Right forelimb (tissue), 1 donor: ENCODE measurements at regions not wholly inside any gene's neighbourhood (a gene's known extent, or its start where the extent isn't known, plus 50 kb on each side); places are given as distances from the start of the nearest gene placed in this dataset.

ENCODE experiments used
- DNase-seq: peaks from one replicate; pipeline ENCODE4 v3.0.0-alpha.2; 2018

- no peak for DNase-seq
Measured at GRCh38 chr2:180520921-180521581, 459.4 kb upstream of the UBE2E3 start.

GRCh38 chr2:180520206-180520605 lies 460.2 kb upstream of the UBE2E3 start:
- no peak for DNase-seq

GRCh38 chr2:180519276-180519675 lies 461.1 kb upstream of the UBE2E3 start:
- DNase-seq: no peak

GRCh38 chr2:180516232-180516631 lies 464.2 kb upstream of the UBE2E3 start:
- DNase-seq: no peak

GRCh38 chr2:180513389-180513788 lies 467.0 kb upstream of the UBE2E3 start:
- no peak for DNase-seq

GRCh38 chr2:180508458-180508857 lies 471.9 kb upstream of the UBE2E3 start:
- DNase-seq: no peak

- DNase-seq: no peak
Measured at GRCh38 chr2:180507028-180507427, 473.4 kb upstream of the UBE2E3 start.

GRCh38 chr2:180505203-180505602 lies 475.2 kb upstream of the UBE2E3 start:
- no peak for DNase-seq

- no peak for DNase-seq
Measured at GRCh38 chr2:180497621-180498152, 482.7 kb upstream of the UBE2E3 start.

- no peak for DNase-seq
Measured at GRCh38 chr2:180495606-180496005, 484.8 kb upstream of the UBE2E3 start.

- DNase-seq: no peak
Measured at GRCh38 chr2:180494286-180494685, 486.1 kb upstream of the UBE2E3 start.

GRCh38 chr2:180482696-180483095 lies 475.6 kb upstream of the CWC22 start:
- DNase-seq: no peak

- DNase-seq: no peak
Measured at GRCh38 chr2:180481998-180482397, 474.9 kb upstream of the CWC22 start.

GRCh38 chr2:180478883-180479282 lies 471.8 kb upstream of the CWC22 start:
- DNase-seq: no peak

GRCh38 chr2:180474716-180475115 lies 467.6 kb upstream of the CWC22 start:
- no peak for DNase-seq

- no peak for DNase-seq
Measured at GRCh38 chr2:180473456-180473855, 466.4 kb upstream of the CWC22 start.

- no peak for DNase-seq
Measured at GRCh38 chr2:180472133-180472532, 465.0 kb upstream of the CWC22 start.

- no peak for DNase-seq
Measured at GRCh38 chr2:180463608-180464007, 456.5 kb upstream of the CWC22 start.

- no peak for DNase-seq
Measured at GRCh38 chr2:180461761-180462160, 454.7 kb upstream of the CWC22 start.

GRCh38 chr2:180456801-180457200 lies 449.7 kb upstream of the CWC22 start:
- DNase-seq: peak; percentile 45

GRCh38 chr2:180450841-180451240 lies 443.7 kb upstream of the CWC22 start:
- DNase-seq: no peak

- DNase-seq: no peak
Measured at GRCh38 chr2:180449171-180449915, 442.2 kb upstream of the CWC22 start.

GRCh38 chr2:180446492-180446891 lies 439.4 kb upstream of the CWC22 start:
- no peak for DNase-seq

- no peak for DNase-seq
Measured at GRCh38 chr2:180443888-180444287, 436.8 kb upstream of the CWC22 start.
